HUES6 (cell line): ENCODE measurements at regions not wholly inside any gene's neighbourhood (a gene's known extent, or its start where the extent isn't known, plus 50 kb on each side); places are given as distances from the start of the nearest gene placed in this dataset.

ENCODE experiments used
- H3K27ac ChIP-seq: 2 replicates; pipeline ENCODE4 v1.7.0; 2013; ENCODE audit warnings: low read depth, mild to moderate bottlenecking, low read length, inconsistent platforms
- H3K27me3 ChIP-seq: 2 replicates; pipeline ENCODE4 v1.6.1; 2013; ENCODE audit warnings: low read length; ENCODE audit not compliant: control insufficient read depth, insufficient read depth
- H3K36me3 ChIP-seq: 2 replicates; pipeline ENCODE4 v1.6.1; 2013; ENCODE audit warnings: low read length; ENCODE audit not compliant: control insufficient read depth, insufficient read depth
- H3K4me1 ChIP-seq: 2 replicates; pipeline ENCODE4 v1.6.1; 2013; ENCODE audit warnings: low read length; ENCODE audit not compliant: control insufficient read depth, insufficient read depth
- H3K4me3 ChIP-seq: 2 replicates; pipeline ENCODE4 v1.5.1; 2013; ENCODE audit warnings: low read depth, low read length
- H3K9ac ChIP-seq: one replicate; pipeline ENCODE4 v1.6.1; 2013; ENCODE audit warnings: mild to moderate bottlenecking, low read length
- H3K9me3 ChIP-seq: 2 replicates; pipeline ENCODE4 v1.6.1; 2013; ENCODE audit warnings: low read depth, low read length; ENCODE audit not compliant: control insufficient read depth, insufficient read depth

GRCh38 chr17:71329310-71330098, 791.3 kb upstream of the SOX9 start:
- Histone ChIP-seq H3K4me3 (no peak overlapping the region), H3K27me3 (no peaks in the 10 kb centered on the region), H3K9me3 (no peaks in the 10 kb centered on the region), H3K36me3 (no peaks in the 10 kb centered on the region), H3K9ac (no peak overlapping the region), H3K27ac (no peak overlapping the region), H3K4me1 (peaks cover 9% of the 10 kb centered on the region)

- H3K9ac ChIP-seq, result no peak overlapping the region
- H3K27ac ChIP-seq, result no peak overlapping the region
- peaks cover 12% of the 10 kb centered on the region for H3K4me1 ChIP-seq
- no peaks in the 10 kb centered on the region for H3K36me3 ChIP-seq
- H3K4me3 ChIP-seq, result no peak overlapping the region
- no peaks in the 10 kb centered on the region for H3K9me3 ChIP-seq
- H3K27me3 ChIP-seq, result no peaks in the 10 kb centered on the region
Measured at GRCh38 chr17:71330099-71330375, 790.8 kb upstream of the SOX9 start.

GRCh38 chr17:71331754-71332325, 789.0 kb upstream of the SOX9 start:
- Histone ChIP-seq H3K9ac (no peak overlapping the region), H3K4me1 (peaks cover 12% of the 10 kb centered on the region), H3K27ac (no peak overlapping the region), H3K27me3 (no peaks in the 10 kb centered on the region), H3K9me3 (no peaks in the 10 kb centered on the region), H3K36me3 (no peaks in the 10 kb centered on the region), H3K4me3 (no peak overlapping the region)

- Histone ChIP-seq H3K27ac (no peak overlapping the region), H3K9me3 (no peaks in the 10 kb centered on the region), H3K4me1 (peaks cover 12% of the 10 kb centered on the region), H3K27me3 (no peaks in the 10 kb centered on the region), H3K36me3 (no peaks in the 10 kb centered on the region), H3K9ac (no peak overlapping the region), H3K4me3 (no peak overlapping the region)
Measured at GRCh38 chr17:71334048-71334751, 786.6 kb upstream of the SOX9 start.

GRCh38 chr17:71335212-71335611, 785.6 kb upstream of the SOX9 start:
- no peak overlapping the region for H3K27ac ChIP-seq

GRCh38 chr17:71337938-71338337, 782.9 kb upstream of the SOX9 start:
- H3K9me3 ChIP-seq, result no peaks in the 10 kb centered on the region
- no peak overlapping the region for H3K9ac ChIP-seq
- no peaks in the 10 kb centered on the region for H3K36me3 ChIP-seq
- H3K4me1 ChIP-seq, result peaks cover 12% of the 10 kb centered on the region
- no peak overlapping the region for H3K27ac ChIP-seq
- no peak overlapping the region for H3K4me3 ChIP-seq
- no peaks in the 10 kb centered on the region for H3K27me3 ChIP-seq

More at GRCh38 chr17:71335212-71335611, 785.6 kb upstream of the SOX9 start:
- Histone ChIP-seq H3K9ac (no peak overlapping the region), H3K9me3 (no peaks in the 10 kb centered on the region), H3K4me1 (peaks cover 12% of the 10 kb centered on the region), H3K36me3 (no peaks in the 10 kb centered on the region), H3K27me3 (no peaks in the 10 kb centered on the region), H3K4me3 (no peak overlapping the region)

GRCh38 chr17:71338396-71338795, 782.4 kb upstream of the SOX9 start:
- Histone ChIP-seq H3K27me3 (no peaks in the 10 kb centered on the region), H3K36me3 (no peaks in the 10 kb centered on the region), H3K4me1 (peaks cover 12% of the 10 kb centered on the region), H3K4me3 (no peak overlapping the region), H3K9ac (no peak overlapping the region), H3K9me3 (no peaks in the 10 kb centered on the region), H3K27ac (no peak overlapping the region)

GRCh38 chr17:71339206-71339605, 781.6 kb upstream of the SOX9 start:
- H3K9ac ChIP-seq, result no peak overlapping the region
- H3K4me1 ChIP-seq, result peaks cover 10% of the 10 kb centered on the region
- no peak overlapping the region for H3K4me3 ChIP-seq
- H3K27ac ChIP-seq, result no peak overlapping the region
- no peaks in the 10 kb centered on the region for H3K36me3 ChIP-seq
- no peaks in the 10 kb centered on the region for H3K9me3 ChIP-seq
- no peaks in the 10 kb centered on the region for H3K27me3 ChIP-seq

GRCh38 chr17:71342737-71343136, 778.1 kb upstream of the SOX9 start:
- no peak overlapping the region for H3K4me3 ChIP-seq

GRCh38 chr17:71349908-71350600, 770.8 kb upstream of the SOX9 start:
- H3K4me3 ChIP-seq, result no peak overlapping the region
- no peaks in the 10 kb centered on the region for H3K36me3 ChIP-seq
- 0 out of 2 replicates have a peak, but pooled peaks cover 2% of the 10 kb centered on the region for H3K9me3 ChIP-seq
- no peaks in the 10 kb centered on the region for H3K27me3 ChIP-seq
- no peaks in the 10 kb centered on the region for H3K4me1 ChIP-seq
- H3K27ac ChIP-seq, result no peak overlapping the region
- no peak overlapping the region for H3K9ac ChIP-seq

More at GRCh38 chr17:71342737-71343136, 778.1 kb upstream of the SOX9 start:
- H3K4me1 ChIP-seq, result peaks cover 7% of the 10 kb centered on the region; the same call in 1 of the 2 replicates
- 0 out of 2 replicates have a peak, but pooled peaks cover 2% of the 10 kb centered on the region for H3K9me3 ChIP-seq
- H3K9ac ChIP-seq, result no peak overlapping the region
- H3K27me3 ChIP-seq, result no peaks in the 10 kb centered on the region
- no peaks in the 10 kb centered on the region for H3K36me3 ChIP-seq
- H3K27ac ChIP-seq, result no peak overlapping the region

- H3K9me3 ChIP-seq, result peaks cover 20% of the 10 kb centered on the region
- no peak overlapping the region for H3K4me3 ChIP-seq
- no peaks in the 10 kb centered on the region for H3K27me3 ChIP-seq
- no peaks in the 10 kb centered on the region for H3K36me3 ChIP-seq
- H3K9ac ChIP-seq, result no peak overlapping the region
- no peak overlapping the region for H3K27ac ChIP-seq
- no peaks in the 10 kb centered on the region for H3K4me1 ChIP-seq
Measured at GRCh38 chr17:71360301-71360700, 760.5 kb upstream of the SOX9 start.
